ENCODE measurements at regions not wholly inside any gene's neighbourhood (a gene's known extent, or its start where the extent isn't known, plus 50 kb on each side); places are given as distances from the start of the nearest gene placed in this dataset.

- peaks cover 7 to 19% of the 10 kb centered on the region in 2 donors for H3K9me3 Mint-ChIP-seq
- DNase-seq (no peak), ATAC-seq (replicated peaks) (no peak)
- H3K27me3 Mint-ChIP-seq = no peaks in the 10 kb centered on the region
- H3K27ac Mint-ChIP-seq = no peak overlapping the region
- H3K4me3 Mint-ChIP-seq = no peak overlapping the region
- H3K4me1 Mint-ChIP-seq (ENCODE audit: low read depth in 2 of 2) = no peaks in the 10 kb centered on the region
- no peaks in the 10 kb centered on the region for H3K36me3 Mint-ChIP-seq (ENCODE audit: insufficient read depth)
Measured at GRCh38 chr4:58935332-58935731, 1825.1 kb upstream of the IGFBP7 start.

- ATAC-seq (replicated peaks) (no peak), DNase-seq (no peak)
- Mint-ChIP-seq H3K4me3 (no peak overlapping the region), H3K4me1 (ENCODE audit: low read depth in 2 of 2) (no peaks in the 10 kb centered on the region), H3K9me3 (peaks cover 5 to 14% of the 10 kb centered on the region in 2 donors), H3K36me3 (ENCODE audit: insufficient read depth) (no peaks in the 10 kb centered on the region), H3K27ac (no peak overlapping the region), H3K27me3 (no peaks in the 10 kb centered on the region)
Measured at GRCh38 chr4:58936436-58936835, 1826.3 kb upstream of the IGFBP7 start.

- Mint-ChIP-seq H3K4me3 (no peak overlapping the region), H3K27ac (no peak overlapping the region), H3K36me3 (ENCODE audit: insufficient read depth) (no peaks in the 10 kb centered on the region), H3K27me3 (no peaks in the 10 kb centered on the region), H3K9me3 (peaks cover 9 to 17% of the 10 kb centered on the region in 2 donors), H3K4me1 (ENCODE audit: low read depth in 2 of 2) (no peaks in the 10 kb centered on the region)
- no peak for ATAC-seq (replicated peaks)
- no peak for DNase-seq
Measured at GRCh38 chr4:58940167-58940566, 1830.0 kb upstream of the IGFBP7 start.

- H3K4me3 Mint-ChIP-seq = no peak overlapping the region
- H3K4me1 Mint-ChIP-seq (ENCODE audit: low read depth in 2 of 2) = no peaks in the 10 kb centered on the region
- H3K36me3 Mint-ChIP-seq (ENCODE audit: insufficient read depth) = no peaks in the 10 kb centered on the region
- H3K27ac Mint-ChIP-seq = no peak overlapping the region
- ATAC-seq (replicated peaks) = no peak
- DNase-seq = no peak
- peaks cover 9 to 17% of the 10 kb centered on the region in 2 donors for H3K9me3 Mint-ChIP-seq
- H3K27me3 Mint-ChIP-seq = no peaks in the 10 kb centered on the region
Measured at GRCh38 chr4:58941286-58941685, 1831.1 kb upstream of the IGFBP7 start.

GRCh38 chr4:58953575-58953974 lies 1843.4 kb upstream of the IGFBP7 start:
- DNase-seq (no peak), ATAC-seq (replicated peaks) (no peak)
- Mint-ChIP-seq H3K27me3 (no peaks in the 10 kb centered on the region), H3K4me3 (no peak overlapping the region), H3K4me1 (ENCODE audit: low read depth in 2 of 2) (no peaks in the 10 kb centered on the region), H3K36me3 (ENCODE audit: insufficient read depth) (no peaks in the 10 kb centered on the region), H3K27ac (no peak overlapping the region), H3K9me3 (peaks cover 12 to 17% of the 10 kb centered on the region in 2 donors)

GRCh38 chr4:58957711-58958110 lies 1847.5 kb upstream of the IGFBP7 start:
- no peak for DNase-seq
- no peak for ATAC-seq (replicated peaks)
- H3K27me3 Mint-ChIP-seq = no peaks in the 10 kb centered on the region
- H3K4me1 Mint-ChIP-seq (ENCODE audit: low read depth in 2 of 2) = no peaks in the 10 kb centered on the region
- H3K4me3 Mint-ChIP-seq = no peak overlapping the region
- no peak overlapping the region for H3K27ac Mint-ChIP-seq
- H3K9me3 Mint-ChIP-seq = peaks cover 9 to 14% of the 10 kb centered on the region in 2 donors
- no peaks in the 10 kb centered on the region for H3K36me3 Mint-ChIP-seq (ENCODE audit: insufficient read depth)

- ATAC-seq (replicated peaks) (no peak), DNase-seq (no peak)
- Mint-ChIP-seq H3K27ac (no peak overlapping the region), H3K36me3 (ENCODE audit: insufficient read depth) (no peaks in the 10 kb centered on the region), H3K4me3 (no peak overlapping the region), H3K9me3 (peaks cover 8 to 9% of the 10 kb centered on the region in 2 donors), H3K4me1 (ENCODE audit: low read depth in 2 of 2) (no peaks in the 10 kb centered on the region), H3K27me3 (no peaks in the 10 kb centered on the region)
Measured at GRCh38 chr4:58961283-58961682, 1851.1 kb upstream of the IGFBP7 start.

- Mint-ChIP-seq H3K4me1 (ENCODE audit: low read depth in 2 of 2) (no peaks in the 10 kb centered on the region), H3K9me3 (peaks cover 8 to 9% of the 10 kb centered on the region in 2 donors), H3K36me3 (ENCODE audit: insufficient read depth) (no peaks in the 10 kb centered on the region), H3K27ac (no peak overlapping the region), H3K27me3 (no peaks in the 10 kb centered on the region), H3K4me3 (no peak overlapping the region)
- DNase-seq = no peak
- no peak for ATAC-seq (replicated peaks)
Measured at GRCh38 chr4:58961925-58962324, 1851.7 kb upstream of the IGFBP7 start.

- no peaks in the 10 kb centered on the region for H3K36me3 Mint-ChIP-seq (ENCODE audit: insufficient read depth)
- H3K9me3 Mint-ChIP-seq = peaks cover 3 to 6% of the 10 kb centered on the region in 2 donors
Measured at GRCh38 chr4:58962424-58962823, 1852.2 kb upstream of the IGFBP7 start.

GRCh38 chr4:58981828-58982227 lies 1871.6 kb upstream of the IGFBP7 start:
- H3K27ac Mint-ChIP-seq = no peak overlapping the region
- H3K9me3 Mint-ChIP-seq = peaks cover 0 to 2% of the 10 kb centered on the region in 2 donors
- H3K4me1 Mint-ChIP-seq (ENCODE audit: low read depth in 2 of 2) = no peaks in the 10 kb centered on the region
- no peaks in the 10 kb centered on the region for H3K27me3 Mint-ChIP-seq
- no peak overlapping the region for H3K4me3 Mint-ChIP-seq
- peaks cover 2% of the 10 kb centered on the region for H3K36me3 Mint-ChIP-seq (ENCODE audit: insufficient read depth)
- DNase-seq (no peak), ATAC-seq (replicated peaks) (no peak)

More at GRCh38 chr4:58962424-58962823, 1852.2 kb upstream of the IGFBP7 start:
- Mint-ChIP-seq H3K4me3 (no peak overlapping the region), H3K27me3 (no peaks in the 10 kb centered on the region), H3K4me1 (ENCODE audit: low read depth in 2 of 2) (no peaks in the 10 kb centered on the region), H3K27ac (no peak overlapping the region)
- ATAC-seq (replicated peaks) = no peak
- DNase-seq = no peak

GRCh38 chr4:58983887-58984286 lies 1873.7 kb upstream of the IGFBP7 start:
- Mint-ChIP-seq H3K27me3 (no peaks in the 10 kb centered on the region), H3K4me1 (ENCODE audit: low read depth in 2 of 2) (no peaks in the 10 kb centered on the region), H3K36me3 (ENCODE audit: insufficient read depth) (peaks cover 2% of the 10 kb centered on the region), H3K4me3 (no peak overlapping the region), H3K9me3 (peaks cover 4 to 12% of the 10 kb centered on the region in 2 donors), H3K27ac (no peak overlapping the region)
- no peak for DNase-seq
- ATAC-seq (replicated peaks) = no peak

GRCh38 chr4:59002148-59002547 lies 1892.0 kb upstream of the IGFBP7 start:
- no peak for DNase-seq
- H3K27me3 Mint-ChIP-seq = no peaks in the 10 kb centered on the region
- no peak for ATAC-seq (replicated peaks)
- no peaks in the 10 kb centered on the region for H3K36me3 Mint-ChIP-seq (ENCODE audit: insufficient read depth)
- H3K4me3 Mint-ChIP-seq = no peak overlapping the region
- no peaks in the 10 kb centered on the region for H3K4me1 Mint-ChIP-seq (ENCODE audit: low read depth in 2 of 2)
- H3K9me3 Mint-ChIP-seq = peaks cover 16 to 38% of the 10 kb centered on the region in 2 donors
- H3K27ac Mint-ChIP-seq = no peak overlapping the region

GRCh38 chr4:59024257-59024656 lies 1914.1 kb upstream of the IGFBP7 start:
- Mint-ChIP-seq H3K4me3 (no peak overlapping the region), H3K9me3 (peaks cover 0 to 5% of the 10 kb centered on the region in 2 donors), H3K27ac (no peak overlapping the region), H3K36me3 (ENCODE audit: insufficient read depth) (no peaks in the 10 kb centered on the region), H3K4me1 (ENCODE audit: low read depth in 2 of 2) (no peaks in the 10 kb centered on the region), H3K27me3 (no peaks in the 10 kb centered on the region)
- ATAC-seq (replicated peaks) (no peak), DNase-seq (no peak)

- Mint-ChIP-seq H3K9me3 (peaks cover 8 to 9% of the 10 kb centered on the region in 2 donors), H3K27me3 (no peaks in the 10 kb centered on the region), H3K36me3 (ENCODE audit: insufficient read depth) (no peaks in the 10 kb centered on the region), H3K27ac (no peak overlapping the region), H3K4me3 (no peak overlapping the region), H3K4me1 (ENCODE audit: low read depth in 2 of 2) (no peaks in the 10 kb centered on the region)
- DNase-seq (no peak), ATAC-seq (replicated peaks) (no peak)
Measured at GRCh38 chr4:59037812-59038211, 1927.6 kb upstream of the IGFBP7 start.

GRCh38 chr4:59039046-59039445 lies 1928.9 kb upstream of the IGFBP7 start:
- H3K27ac Mint-ChIP-seq = no peak overlapping the region
- H3K4me1 Mint-ChIP-seq (ENCODE audit: low read depth in 2 of 2) = no peaks in the 10 kb centered on the region
- no peaks in the 10 kb centered on the region for H3K36me3 Mint-ChIP-seq (ENCODE audit: insufficient read depth)
- no peak for ATAC-seq (replicated peaks)
- H3K4me3 Mint-ChIP-seq = no peak overlapping the region
- no peak for DNase-seq
- H3K9me3 Mint-ChIP-seq = peaks cover 8 to 9% of the 10 kb centered on the region in 2 donors
- no peaks in the 10 kb centered on the region for H3K27me3 Mint-ChIP-seq
